Neural cell (in vitro differentiated cells): ENCODE measurements at regions not wholly inside any gene's neighbourhood (a gene's known extent, or its start where the extent isn't known, plus 50 kb on each side); places are given as distances from the start of the nearest gene placed in this dataset.
"Not testable (repeated sequence)": the region's sequence is repeated elsewhere in the genome, so short reads cannot be mapped to it uniquely, and the experiment has no call there.

ENCODE experiments used
- H2AFZ ChIP-seq: fragments of 200-600, 300-800 bp; sonication (generic), shearing (Covaris generic); 2 replicates; pipeline ENCODE4 v1.6.0; 2014; ENCODE audit warnings: low read depth, mild to moderate bottlenecking, antibody characterized with exemption, low read length, moderate library complexity
- H3F3A ChIP-seq: fragments of 200-600 bp; shearing (Covaris generic); 2 replicates; pipeline ENCODE4 v1.6.1; 2016; ENCODE audit warnings: mild to moderate bottlenecking, moderate library complexity, mixed read lengths, antibody characterized with exemption, low read length; ENCODE audit not compliant: insufficient read depth, poor library complexity, severe bottlenecking
- H3K27ac ChIP-seq: fragments of 200-600, 300-800 bp; sonication (generic), shearing (Covaris generic); 2 replicates; pipeline ENCODE4 v1.5.1; 2014; ENCODE audit warnings: mild to moderate bottlenecking, low read length, moderate library complexity
- H3K27me3 ChIP-seq: fragments of 300-800, 200-600 bp; sonication (generic), shearing (Covaris generic); 2 replicates; pipeline ENCODE4 v1.6.0; 2014; ENCODE audit warnings: mild to moderate bottlenecking, low read depth, low read length, moderate library complexity; ENCODE audit not compliant: insufficient read depth
- H3K36me3 ChIP-seq: fragments of 300-800, 200-600 bp; sonication (generic), shearing (Covaris generic); 2 replicates; pipeline ENCODE4 v1.5.1; 2014; ENCODE audit warnings: mild to moderate bottlenecking, antibody characterized with exemption, low read length, moderate library complexity; ENCODE audit not compliant: insufficient read depth
- H3K4me2 ChIP-seq: fragments of 300-800, 200-600 bp; sonication (generic), shearing (Covaris generic); 2 replicates; pipeline ENCODE4 v1.6.0; 2014; ENCODE audit warnings: mild to moderate bottlenecking, low read length
- H3K4me3 ChIP-seq: fragments of 300-800, 200-600 bp; sonication (generic), shearing (Covaris generic); 2 replicates; pipeline ENCODE4 v1.5.1; 2014; ENCODE audit warnings: mild to moderate bottlenecking, low read length, moderate library complexity
- H3K79me2 ChIP-seq: fragments of 200-600 bp; shearing (Covaris generic); replicated peaks from 2 replicates; pipeline ENCODE4 v1.6.0; 2014; ENCODE audit warnings: mild to moderate bottlenecking, low read length, moderate library complexity; ENCODE audit not compliant: insufficient read depth
- H3K9ac ChIP-seq: fragments of 300-800, 200-600 bp; sonication (generic), shearing (Covaris generic); 2 replicates; pipeline ENCODE4 v1.6.1; 2016; ENCODE audit warnings: mild to moderate bottlenecking, low read length, mixed read lengths
- H3K9me2 ChIP-seq: fragments of 200-600 bp; shearing (Covaris generic); 2 replicates; pipeline ENCODE4 v1.6.1; 2016; ENCODE audit warnings: mild to moderate bottlenecking, low read length, mixed read lengths; ENCODE audit not compliant: insufficient read depth
- H3K9me3 ChIP-seq: fragments of 200-600, 300-800 bp; sonication (generic), shearing (Covaris generic); 2 replicates; pipeline ENCODE4 v1.6.1; 2016; ENCODE audit warnings: mild to moderate bottlenecking, mixed run types, low read length, moderate library complexity, mixed read lengths
- H4K20me1 ChIP-seq: fragments of 200-600 bp; shearing (Covaris generic); 2 replicates; pipeline ENCODE4 v1.6.1; 2016; ENCODE audit warnings: mild to moderate bottlenecking, mixed run types; ENCODE audit not compliant: insufficient read depth
- EP300 ChIP-seq: fragments of 450-650 bp; conservative IDR thresholded peaks from 2 replicates; pipeline ENCODE4 v1.6.1; 2014; ENCODE audit warnings: antibody characterized with exemption, mild to moderate bottlenecking, moderate library complexity; ENCODE audit not compliant: poor library complexity, severe bottlenecking
- EZH2 ChIP-seq: fragments of 200-600, 300-800 bp; shearing (Covaris generic), sonication (generic); IDR thresholded peaks from 2 replicates; pipeline ENCODE4 v1.6.1; 2014; ENCODE audit warnings: antibody characterized with exemption, low read length, borderline replicate concordance, mild to moderate bottlenecking; ENCODE audit not compliant: insufficient read depth, poor library complexity, severe bottlenecking
- POLR2AphosphoS5 ChIP-seq: IDR thresholded peaks from 2 replicates; pipeline ENCODE4 v1.6.1; 2012
- RAD21 ChIP-seq: fragments of 450-650 bp; conservative IDR thresholded peaks from 2 replicates; pipeline ENCODE4 v1.6.1; 2014; ENCODE audit warnings: antibody characterized with exemption, mild to moderate bottlenecking, moderate library complexity
- SMC3 ChIP-seq: fragments of 450-650 bp; conservative IDR thresholded peaks from 2 replicates; pipeline ENCODE4 v1.6.1; 2014; ENCODE audit warnings: antibody characterized with exemption, mild to moderate bottlenecking, moderate library complexity; ENCODE audit not compliant: poor library complexity
- TAF1 ChIP-seq: IDR thresholded peaks from 2 replicates; pipeline ENCODE4 v1.6.1; 2012; ENCODE audit warnings: low read depth
- TF ChIP-seq, protein P1 (sequence below): fragments of 450-650 bp; IDR thresholded peaks from 2 replicates; pipeline ENCODE4 v1.5.1; 2014; ENCODE audit warnings: antibody characterized with exemption, mild to moderate bottlenecking, moderate library complexity; ENCODE audit not compliant: poor library complexity, severe bottlenecking
- TF ChIP-seq, protein P2 (sequence below): IDR thresholded peaks from 2 replicates; pipeline ENCODE4 v1.6.1; 2012; ENCODE audit warnings: borderline replicate concordance

- Histone ChIP-seq H2AFZ (no peak overlapping the region), H3K36me3 (no peaks in the 10 kb centered on the region)
Observed at GRCh38 chr14:38646391-38646790, 390.5 kb upstream of the CLEC14A start.

GRCh38 chr14:38634913-38635312 lies 379.0 kb upstream of the CLEC14A start:
- not testable (repeated sequence) for H3K27ac ChIP-seq, H3F3A ChIP-seq, H3K9ac ChIP-seq, H4K20me1 ChIP-seq, H3K9me3 ChIP-seq, H3K36me3 ChIP-seq, H3K79me2 ChIP-seq, H2AFZ ChIP-seq, H3K9me2 ChIP-seq, H3K4me3 ChIP-seq, H3K4me2 ChIP-seq, H3K27me3 ChIP-seq

More at GRCh38 chr14:38646391-38646790, 390.5 kb upstream of the CLEC14A start:
- H3K9ac ChIP-seq: no peak overlapping the region
- no peak overlapping the region for H3K4me3 ChIP-seq
- no peaks in the 10 kb centered on the region for H3F3A ChIP-seq
- H3K9me2 ChIP-seq: no peaks in the 10 kb centered on the region
- TF ChIP-seq SMC3: no peak
- TF ChIP-seq, protein P1, sequence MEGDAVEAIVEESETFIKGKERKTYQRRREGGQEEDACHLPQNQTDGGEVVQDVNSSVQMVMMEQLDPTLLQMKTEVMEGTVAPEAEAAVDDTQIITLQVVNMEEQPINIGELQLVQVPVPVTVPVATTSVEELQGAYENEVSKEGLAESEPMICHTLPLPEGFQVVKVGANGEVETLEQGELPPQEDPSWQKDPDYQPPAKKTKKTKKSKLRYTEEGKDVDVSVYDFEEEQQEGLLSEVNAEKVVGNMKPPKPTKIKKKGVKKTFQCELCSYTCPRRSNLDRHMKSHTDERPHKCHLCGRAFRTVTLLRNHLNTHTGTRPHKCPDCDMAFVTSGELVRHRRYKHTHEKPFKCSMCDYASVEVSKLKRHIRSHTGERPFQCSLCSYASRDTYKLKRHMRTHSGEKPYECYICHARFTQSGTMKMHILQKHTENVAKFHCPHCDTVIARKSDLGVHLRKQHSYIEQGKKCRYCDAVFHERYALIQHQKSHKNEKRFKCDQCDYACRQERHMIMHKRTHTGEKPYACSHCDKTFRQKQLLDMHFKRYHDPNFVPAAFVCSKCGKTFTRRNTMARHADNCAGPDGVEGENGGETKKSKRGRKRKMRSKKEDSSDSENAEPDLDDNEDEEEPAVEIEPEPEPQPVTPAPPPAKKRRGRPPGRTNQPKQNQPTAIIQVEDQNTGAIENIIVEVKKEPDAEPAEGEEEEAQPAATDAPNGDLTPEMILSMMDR: no peak
- no peak for TF ChIP-seq EP300
- TF ChIP-seq TAF1: no peak
- no peak for TF ChIP-seq POLR2AphosphoS5
- TF ChIP-seq RAD21: no peak
- TF ChIP-seq, protein P2, sequence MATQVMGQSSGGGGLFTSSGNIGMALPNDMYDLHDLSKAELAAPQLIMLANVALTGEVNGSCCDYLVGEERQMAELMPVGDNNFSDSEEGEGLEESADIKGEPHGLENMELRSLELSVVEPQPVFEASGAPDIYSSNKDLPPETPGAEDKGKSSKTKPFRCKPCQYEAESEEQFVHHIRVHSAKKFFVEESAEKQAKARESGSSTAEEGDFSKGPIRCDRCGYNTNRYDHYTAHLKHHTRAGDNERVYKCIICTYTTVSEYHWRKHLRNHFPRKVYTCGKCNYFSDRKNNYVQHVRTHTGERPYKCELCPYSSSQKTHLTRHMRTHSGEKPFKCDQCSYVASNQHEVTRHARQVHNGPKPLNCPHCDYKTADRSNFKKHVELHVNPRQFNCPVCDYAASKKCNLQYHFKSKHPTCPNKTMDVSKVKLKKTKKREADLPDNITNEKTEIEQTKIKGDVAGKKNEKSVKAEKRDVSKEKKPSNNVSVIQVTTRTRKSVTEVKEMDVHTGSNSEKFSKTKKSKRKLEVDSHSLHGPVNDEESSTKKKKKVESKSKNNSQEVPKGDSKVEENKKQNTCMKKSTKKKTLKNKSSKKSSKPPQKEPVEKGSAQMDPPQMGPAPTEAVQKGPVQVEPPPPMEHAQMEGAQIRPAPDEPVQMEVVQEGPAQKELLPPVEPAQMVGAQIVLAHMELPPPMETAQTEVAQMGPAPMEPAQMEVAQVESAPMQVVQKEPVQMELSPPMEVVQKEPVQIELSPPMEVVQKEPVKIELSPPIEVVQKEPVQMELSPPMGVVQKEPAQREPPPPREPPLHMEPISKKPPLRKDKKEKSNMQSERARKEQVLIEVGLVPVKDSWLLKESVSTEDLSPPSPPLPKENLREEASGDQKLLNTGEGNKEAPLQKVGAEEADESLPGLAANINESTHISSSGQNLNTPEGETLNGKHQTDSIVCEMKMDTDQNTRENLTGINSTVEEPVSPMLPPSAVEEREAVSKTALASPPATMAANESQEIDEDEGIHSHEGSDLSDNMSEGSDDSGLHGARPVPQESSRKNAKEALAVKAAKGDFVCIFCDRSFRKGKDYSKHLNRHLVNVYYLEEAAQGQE: no peak
- H4K20me1 ChIP-seq: no peaks in the 10 kb centered on the region
- H3K27ac ChIP-seq: no peak overlapping the region
- H3K79me2 ChIP-seq: no peaks in the 10 kb centered on the region
- H3K9me3 ChIP-seq: no peaks in the 10 kb centered on the region
- no peak overlapping the region for H3K4me2 ChIP-seq
- H3K27me3 ChIP-seq: no peaks in the 10 kb centered on the region

DNA sequence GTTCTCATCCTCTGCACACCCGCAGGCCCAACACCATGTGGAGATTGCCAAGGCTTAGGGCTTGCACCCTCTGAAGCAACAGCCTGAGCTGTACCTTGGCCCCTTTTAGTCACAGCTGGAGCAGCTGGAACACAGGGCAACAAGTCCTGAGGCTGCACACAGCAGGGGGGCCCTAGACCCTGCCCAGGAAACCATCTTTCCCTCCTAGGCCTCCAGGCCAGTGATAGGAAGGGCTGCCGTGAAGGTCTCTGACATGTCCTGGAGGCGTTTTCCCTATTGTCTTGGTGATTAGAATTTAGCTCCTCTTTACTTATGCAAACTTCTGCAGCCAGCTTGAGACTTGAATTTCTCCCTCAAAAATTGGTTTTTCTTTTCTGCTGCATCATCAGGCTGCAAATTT lies 373.5 kb upstream of the CLEC14A start:
- TF ChIP-seq EZH2 (no peak), POLR2AphosphoS5 (no peak)
- H3K4me2 ChIP-seq: no peak overlapping the region
- no peaks in the 10 kb centered on the region for H3K36me3 ChIP-seq
- H4K20me1 ChIP-seq: no peaks in the 10 kb centered on the region
- H3K79me2 ChIP-seq: no peaks in the 10 kb centered on the region
- H3F3A ChIP-seq: no peaks in the 10 kb centered on the region
- H2AFZ ChIP-seq: no peak overlapping the region
- H3K9ac ChIP-seq: no peak overlapping the region
- H3K9me3 ChIP-seq: no peaks in the 10 kb centered on the region
- H3K9me2 ChIP-seq: no peaks in the 10 kb centered on the region
- H3K4me3 ChIP-seq: no peak overlapping the region
- H3K27me3 ChIP-seq: no peaks in the 10 kb centered on the region
- H3K27ac ChIP-seq: no peak overlapping the region
